GM21360 (cell line): ENCODE measurements at regions not wholly inside any gene's neighbourhood (a gene's known extent, or its start where the extent isn't known, plus 50 kb on each side); places are given as distances from the start of the nearest gene placed in this dataset.
A peak's percentile ranks its signal among the peaks of the same experiment; 100 is the strongest.
"Not testable (repeated sequence)": the region's sequence is repeated elsewhere in the genome, so short reads cannot be mapped to it uniquely, and the experiment has no call there.

ENCODE experiments used
- ATAC-seq: cut with Tn5 transposase; IDR thresholded peaks from one replicate; pipeline ENCODE4 v1.9.1; 2021; ENCODE audit warnings: mild to moderate bottlenecking, moderate library complexity; ENCODE audit not compliant: unreplicated experiment

- ATAC-seq: no peak
Measured at GRCh38 chr3:173342679-173343078, 54.9 kb upstream of the NLGN1 start.

- ATAC-seq: no peak
Measured at GRCh38 chr3:173340626-173341025, 56.9 kb upstream of the NLGN1 start.

- ATAC-seq: no peak
Measured at GRCh38 chr3:173336261-173336660, 61.3 kb upstream of the NLGN1 start.

GRCh38 chr3:173306110-173306509 lies 91.4 kb upstream of the NLGN1 start:
- no peak for ATAC-seq

GRCh38 chr3:173304182-173304800 lies 93.3 kb upstream of the NLGN1 start:
- ATAC-seq: no peak

- no peak for ATAC-seq
Measured at GRCh38 chr3:173301647-173302046, 95.9 kb upstream of the NLGN1 start.

- ATAC-seq: no peak
Measured at GRCh38 chr3:173289072-173289471, 108.5 kb upstream of the NLGN1 start.

GRCh38 chr3:173287361-173287760 lies 110.2 kb upstream of the NLGN1 start:
- no peak for ATAC-seq

GRCh38 chr3:173286507-173286906 lies 111.0 kb upstream of the NLGN1 start:
- ATAC-seq: not testable (repeated sequence)

- no peak for ATAC-seq
Measured at GRCh38 chr3:173284301-173284700, 113.2 kb upstream of the NLGN1 start.

- peak; percentile 82 for ATAC-seq
Measured at GRCh38 chr3:173275740-173276139, 121.8 kb upstream of the NLGN1 start.

- no peak for ATAC-seq
Measured at GRCh38 chr3:173273838-173274237, 123.7 kb upstream of the NLGN1 start.

GRCh38 chr3:173268781-173269180 lies 127.7 kb upstream of the SPATA16 start:
- no peak for ATAC-seq

- ATAC-seq: no peak
Measured at GRCh38 chr3:173267716-173268115, 126.7 kb upstream of the SPATA16 start.

- ATAC-seq: no peak
Measured at GRCh38 chr3:173266441-173266840, 125.4 kb upstream of the SPATA16 start.

- ATAC-seq: no peak
Measured at GRCh38 chr3:173258697-173259096, 117.7 kb upstream of the SPATA16 start.

GRCh38 chr3:173257797-173258196 lies 116.8 kb upstream of the SPATA16 start:
- no peak for ATAC-seq

- ATAC-seq: no peak
Measured at GRCh38 chr3:173255555-173255954, 114.5 kb upstream of the SPATA16 start.

- ATAC-seq: no peak
Measured at GRCh38 chr3:173253471-173253870, 112.4 kb upstream of the SPATA16 start.

GRCh38 chr3:173249457-173249856 lies 108.4 kb upstream of the SPATA16 start:
- ATAC-seq: no peak

- ATAC-seq: no peak
Measured at GRCh38 chr3:173241727-173242126, 100.7 kb upstream of the SPATA16 start.

GRCh38 chr3:173238091-173238490 lies 97.1 kb upstream of the SPATA16 start:
- ATAC-seq: no peak

- no peak for ATAC-seq
Measured at GRCh38 chr3:173225351-173225750, 84.3 kb upstream of the SPATA16 start.
